Panc1 (cell line): ENCODE measurements at regions not wholly inside any gene's neighbourhood (a gene's known extent, or its start where the extent isn't known, plus 50 kb on each side); places are given as distances from the start of the nearest gene placed in this dataset.

Experiments
- CTCF ChIP-seq: fragments of 450-650 bp; IDR thresholded peaks from 2 replicates; pipeline ENCODE4 v1.5.1; 2017; ENCODE audit warnings: mild to moderate bottlenecking
- REST ChIP-seq, 2 experiments: IDR thresholded peaks; 2 replicates each; pipeline ENCODE4 v1.6.1; 2011 to 2012; ENCODE audit warnings: low read depth in 2 of 2, control low read depth in 1 of 2, low read length in 1 of 2, mild to moderate bottlenecking in 1 of 2, moderate library complexity in 1 of 2; ENCODE audit not compliant: insufficient read depth in 1 of 2
- TCF7L2 ChIP-seq: IDR thresholded peaks from 2 replicates; pipeline ENCODE4 v1.6.1; 2011; ENCODE audit warnings: mild to moderate bottlenecking, low read depth, low read length, inconsistent platforms

- no peak for TF ChIP-seq CTCF
- no peak for TF ChIP-seq TCF7L2
- TF ChIP-seq REST (IDR thresholded peaks at IDR 0.05; ENCODE audit: insufficient read depth in 1 of 2, low read depth in 2 of 2, low read length in 1 of 2): no peak
Measured at GRCh38 chr18:52140986-52141385, 199.0 kb upstream of the DCC start.
